MM.1S (cell line): ENCODE measurements at regions not wholly inside any gene's neighbourhood (a gene's known extent, or its start where the extent isn't known, plus 50 kb on each side); places are given as distances from the start of the nearest gene placed in this dataset.

Experiments used
- EZH2 ChIP-seq: fragments of 300-600 bp; sonication (generic); optimal IDR thresholded peaks from 2 replicates; pipeline ENCODE3; 2017; ENCODE audit warnings: low read depth, mild to moderate bottlenecking, antibody characterized with exemption, low read length, mixed read lengths
- EZH2phosphoT487 ChIP-seq: fragments of 300-600 bp; sonication (generic); IDR thresholded peaks from 2 replicates; pipeline ENCODE4 v1.6.1; 2018; ENCODE audit warnings: antibody characterized with exemption, low read length
- TF ChIP-seq, protein P1 (sequence below): fragments of 300-600 bp; sonication (generic); IDR thresholded peaks from 2 replicates; pipeline ENCODE4 v1.5.1; 2016; ENCODE audit warnings: antibody characterized with exemption, low read length, mixed read lengths

DNA sequence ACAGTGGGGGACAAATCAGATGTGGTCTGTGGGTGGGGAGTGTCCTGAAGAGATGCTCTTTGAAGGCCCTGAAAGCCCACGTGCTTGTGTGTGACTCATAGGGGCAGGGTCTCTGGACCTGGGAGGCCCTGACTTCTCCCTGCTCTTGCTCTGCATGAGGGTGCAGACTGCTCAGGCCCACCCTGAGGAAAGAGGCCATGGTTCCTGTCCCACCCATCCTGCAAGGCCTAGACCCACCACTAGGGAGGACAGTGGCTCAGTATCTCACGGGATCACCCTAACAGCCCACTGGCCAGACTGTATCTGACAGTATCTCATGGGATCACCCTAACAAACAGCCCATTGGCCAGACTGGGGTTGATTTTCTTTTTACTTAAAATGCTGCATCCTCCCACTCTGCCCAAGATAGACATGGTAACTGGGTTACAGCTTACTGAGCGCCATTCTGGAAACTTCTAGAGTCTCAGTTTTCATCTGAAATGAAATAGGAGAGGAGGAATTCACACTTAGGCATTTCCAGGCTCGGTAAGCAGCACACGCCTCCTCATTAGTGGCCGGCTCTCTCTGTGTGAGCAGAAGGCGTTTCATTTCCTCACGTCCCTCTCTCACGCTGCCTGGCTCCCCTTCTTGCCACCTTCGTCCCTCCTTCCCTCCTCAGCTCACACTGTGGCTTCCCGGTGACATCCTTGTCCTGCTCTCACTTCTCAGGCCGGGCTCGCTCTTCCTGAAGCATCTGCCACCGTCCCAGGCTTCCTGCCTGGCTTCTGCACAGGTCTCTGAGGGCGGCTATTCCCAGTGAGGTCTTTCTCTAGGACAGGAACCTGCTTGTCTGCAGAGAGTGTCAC, 242.6 kb downstream of the GLRX3 start:
- TF ChIP-seq, protein P1, sequence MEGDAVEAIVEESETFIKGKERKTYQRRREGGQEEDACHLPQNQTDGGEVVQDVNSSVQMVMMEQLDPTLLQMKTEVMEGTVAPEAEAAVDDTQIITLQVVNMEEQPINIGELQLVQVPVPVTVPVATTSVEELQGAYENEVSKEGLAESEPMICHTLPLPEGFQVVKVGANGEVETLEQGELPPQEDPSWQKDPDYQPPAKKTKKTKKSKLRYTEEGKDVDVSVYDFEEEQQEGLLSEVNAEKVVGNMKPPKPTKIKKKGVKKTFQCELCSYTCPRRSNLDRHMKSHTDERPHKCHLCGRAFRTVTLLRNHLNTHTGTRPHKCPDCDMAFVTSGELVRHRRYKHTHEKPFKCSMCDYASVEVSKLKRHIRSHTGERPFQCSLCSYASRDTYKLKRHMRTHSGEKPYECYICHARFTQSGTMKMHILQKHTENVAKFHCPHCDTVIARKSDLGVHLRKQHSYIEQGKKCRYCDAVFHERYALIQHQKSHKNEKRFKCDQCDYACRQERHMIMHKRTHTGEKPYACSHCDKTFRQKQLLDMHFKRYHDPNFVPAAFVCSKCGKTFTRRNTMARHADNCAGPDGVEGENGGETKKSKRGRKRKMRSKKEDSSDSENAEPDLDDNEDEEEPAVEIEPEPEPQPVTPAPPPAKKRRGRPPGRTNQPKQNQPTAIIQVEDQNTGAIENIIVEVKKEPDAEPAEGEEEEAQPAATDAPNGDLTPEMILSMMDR, result peak; percentile 14; the same call in 1 of the 2 replicates
- no peak for TF ChIP-seq EZH2
- TF ChIP-seq EZH2phosphoT487, result no peak
